PFSK-1 (cell line): ENCODE measurements at regions not wholly inside any gene's neighbourhood (a gene's known extent, or its start where the extent isn't known, plus 50 kb on each side); places are given as distances from the start of the nearest gene placed in this dataset.

Experiments
- FOXP2 ChIP-seq: optimal IDR thresholded peaks from 2 replicates; pipeline ENCODE3; 2011; ENCODE audit warnings: borderline replicate concordance, control low read depth, inconsistent platforms; ENCODE audit not compliant: insufficient read depth; ENCODE audit errors: extremely low read length, extremely low read depth
- POLR2AphosphoS5 ChIP-seq: IDR thresholded peaks from 2 replicates; pipeline ENCODE4 v1.6.1; 2012; ENCODE audit warnings: low read depth, mild to moderate bottlenecking, control low read depth, low read length, moderate library complexity
- SIN3A ChIP-seq: IDR thresholded peaks from 2 replicates; pipeline ENCODE4 v1.6.1; 2012; ENCODE audit warnings: mild to moderate bottlenecking, low read length, moderate library complexity, borderline replicate concordance; ENCODE audit not compliant: insufficient read depth

GRCh38 chr2:37550190-37550589 is 121.3 kb downstream of the CDC42EP3 start:
- TF ChIP-seq POLR2AphosphoS5 (no peak), SIN3A (no peak), FOXP2 (no peak)
